T-helper 22 cell (primary cell): ENCODE measurements at regions not wholly inside any gene's neighbourhood (a gene's known extent, or its start where the extent isn't known, plus 50 kb on each side); places are given as distances from the start of the nearest gene placed in this dataset.
"Not testable (repeated sequence)": the region's sequence is repeated elsewhere in the genome, so short reads cannot be mapped to it uniquely, and the experiment has no call there.

Source experiments
- DNase-seq: peaks from one replicate; pipeline ENCODE4 v3.0.0-alpha.2; 2020; ENCODE audit warnings: low read depth

- not testable (repeated sequence) for DNase-seq
These were observed 86.7 kb upstream of the CDC42EP3 start for GRCh38 chr2:37758141-37758601.

DNA sequence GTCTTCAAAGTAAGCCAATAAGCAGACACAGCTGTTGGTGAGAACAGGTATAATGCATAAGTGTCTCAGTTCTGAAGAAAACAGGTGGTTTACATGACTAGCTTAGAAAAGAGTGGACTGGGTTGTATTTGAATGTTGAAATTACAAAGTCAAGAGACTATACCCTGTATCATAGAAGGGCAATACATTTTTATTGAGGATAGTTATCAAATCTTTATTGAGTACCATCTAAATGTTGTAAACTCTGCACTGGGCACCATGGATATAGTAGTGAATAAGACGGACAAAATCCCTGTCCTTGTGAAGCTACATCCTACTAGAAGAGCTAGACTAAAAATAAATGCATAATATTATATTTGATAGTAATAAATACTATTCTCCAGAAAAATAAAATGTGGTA lies 88.5 kb upstream of the CDC42EP3 start:
- DNase-seq: not testable (repeated sequence)

DNA sequence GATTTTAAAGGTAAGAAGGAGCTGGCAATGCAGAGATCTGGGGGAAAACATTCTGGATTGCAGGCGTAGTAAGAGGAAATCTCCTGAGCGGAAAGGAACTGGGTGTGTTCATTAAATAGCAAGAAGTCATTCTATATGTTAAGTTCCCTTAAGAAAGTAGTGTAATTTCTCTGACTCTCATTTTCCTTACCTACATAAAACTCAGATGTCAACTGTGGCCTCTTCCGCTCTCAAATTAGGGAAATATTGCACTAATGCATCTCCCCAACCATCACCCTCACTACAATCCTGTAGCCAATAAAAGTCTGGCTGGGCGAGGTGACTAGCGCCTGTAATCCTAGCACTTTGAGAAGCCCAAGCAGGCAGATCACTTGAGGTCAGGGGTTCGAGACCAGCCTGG lies 89.0 kb upstream of the CDC42EP3 start:
- DNase-seq: no peak

DNA sequence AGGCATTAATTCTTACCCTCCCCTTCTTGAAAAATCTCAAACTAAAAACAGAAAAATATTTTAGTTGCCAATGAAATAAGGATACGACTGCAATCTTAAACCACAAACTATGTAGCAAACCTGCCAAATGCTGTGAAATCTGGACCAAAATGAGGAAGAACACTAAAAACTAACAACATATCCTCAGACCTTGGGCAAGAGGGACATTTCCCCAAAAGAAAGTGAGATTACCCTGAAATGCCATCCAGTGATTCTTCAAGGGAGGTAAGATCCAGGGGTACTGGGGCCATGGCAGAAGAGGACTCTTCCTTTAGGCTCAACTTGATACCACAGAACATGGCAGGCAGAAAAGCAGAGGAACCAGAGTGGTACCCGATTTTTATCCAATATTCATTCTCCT lies 90.8 kb upstream of the CDC42EP3 start:
- DNase-seq: not testable (repeated sequence)

GRCh38 chr2:37764739-37765138 lies 93.3 kb upstream of the CDC42EP3 start:
- DNase-seq: no peak

DNA sequence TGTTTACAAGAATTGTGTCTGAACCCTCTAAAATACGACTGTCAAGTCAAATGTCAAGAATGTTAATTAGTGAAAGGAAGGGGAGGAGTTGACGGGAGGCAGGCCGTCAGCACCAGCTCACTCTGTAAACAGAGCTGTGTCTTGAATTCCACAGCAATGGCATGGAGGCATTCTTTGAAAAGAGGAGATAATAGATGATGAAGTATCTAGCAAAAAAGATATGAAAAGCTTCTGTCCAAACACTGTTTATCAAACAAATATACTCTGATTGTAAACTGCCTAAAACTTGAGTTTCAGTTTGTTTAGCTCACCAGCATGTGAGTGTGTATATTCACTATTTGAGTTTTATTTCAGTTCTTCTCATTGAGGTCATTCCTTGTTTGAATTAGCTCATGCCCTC lies 94.7 kb upstream of the CDC42EP3 start:
- DNase-seq: no peak

DNA sequence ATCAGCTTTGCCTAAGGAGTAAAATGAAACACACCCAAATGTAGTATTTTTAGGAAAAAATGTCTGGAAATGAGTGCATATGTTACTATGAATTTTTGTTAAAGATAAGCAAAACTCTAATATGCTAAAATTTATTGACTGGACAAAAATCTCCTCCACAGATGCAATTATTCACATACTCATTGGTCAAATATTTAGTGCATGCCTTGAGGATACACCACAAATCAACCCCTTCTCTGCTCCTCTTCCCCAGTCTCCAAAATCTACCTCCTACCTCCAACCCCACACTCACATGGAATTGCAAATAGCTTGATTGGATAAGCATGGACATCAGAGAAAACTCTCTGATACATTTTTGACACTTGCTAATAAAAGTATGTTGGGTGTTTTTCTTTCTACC lies 95.6 kb upstream of the CDC42EP3 start:
- DNase-seq: no peak

- DNase-seq: no peak
These were observed 96.8 kb upstream of the CDC42EP3 start for GRCh38 chr2:37767959-37768925.

GRCh38 chr2:37769551-37769950 lies 98.1 kb upstream of the CDC42EP3 start:
- DNase-seq: no peak

GRCh38 chr2:37770797-37771196 lies 99.4 kb upstream of the CDC42EP3 start:
- no peak for DNase-seq

DNA sequence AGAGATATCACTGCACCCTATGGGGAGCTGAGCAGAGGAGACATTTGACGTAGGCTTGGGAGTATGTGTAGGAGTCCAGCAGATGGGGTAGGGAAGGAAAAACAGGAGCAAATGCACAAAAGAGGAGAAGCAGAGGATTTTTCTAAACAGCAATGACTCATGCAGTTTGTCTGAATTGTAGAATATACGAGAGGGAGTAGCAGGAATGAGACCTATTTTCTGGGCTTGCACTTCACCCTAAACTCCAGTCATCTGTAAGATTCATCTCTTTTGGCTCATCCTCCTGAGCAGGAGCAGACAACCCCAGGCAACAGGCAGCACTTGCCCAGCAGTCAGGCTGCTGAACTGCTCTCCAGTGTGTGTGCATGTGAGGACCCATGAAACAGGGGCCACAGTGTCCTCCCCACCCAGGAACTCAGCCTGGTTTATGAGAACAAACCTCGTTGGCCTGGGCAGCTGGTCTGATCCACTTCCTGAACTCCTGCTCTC lies 100.2 kb upstream of the CDC42EP3 start:
- DNase-seq: no peak

- DNase-seq: no peak
These were observed 102.1 kb upstream of the CDC42EP3 start for GRCh38 chr2:37773371-37774130.

DNA sequence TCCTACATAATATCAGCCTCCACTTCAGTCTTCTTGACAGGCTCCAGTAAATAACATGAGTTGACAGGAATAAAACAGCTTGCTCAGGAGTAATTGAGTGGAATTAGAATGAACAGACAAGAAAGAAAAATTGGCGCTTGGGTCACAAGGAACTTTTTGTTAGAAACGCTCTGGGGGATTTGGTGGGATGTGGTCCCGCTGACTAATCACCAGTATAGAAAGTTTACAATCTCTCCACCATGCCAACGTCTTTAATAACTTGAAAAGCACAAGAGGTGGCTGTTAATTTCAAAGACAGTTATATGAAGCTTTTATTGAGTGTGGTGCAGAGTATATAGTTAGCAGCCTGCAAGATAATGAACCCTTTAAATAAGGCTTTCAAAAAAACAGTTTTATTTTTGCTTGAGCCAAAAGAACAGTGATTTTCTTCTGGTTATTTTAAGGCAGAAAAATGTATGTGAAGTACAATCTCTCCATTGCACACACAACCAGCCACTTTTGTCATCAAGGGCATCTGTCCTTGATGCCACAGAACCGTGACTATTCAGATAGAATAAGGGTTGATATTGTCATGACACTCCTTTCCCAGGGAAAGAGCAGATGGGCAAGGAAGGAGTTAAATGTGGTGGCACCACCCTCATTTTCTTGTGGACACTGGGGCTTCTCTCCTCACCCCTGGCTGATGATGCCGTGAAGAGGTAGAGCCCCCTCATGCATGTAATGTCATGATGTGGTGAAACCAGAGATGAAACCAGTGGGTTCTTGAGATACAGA lies 102.9 kb upstream of the CDC42EP3 start:
- not testable (repeated sequence) for DNase-seq

DNA sequence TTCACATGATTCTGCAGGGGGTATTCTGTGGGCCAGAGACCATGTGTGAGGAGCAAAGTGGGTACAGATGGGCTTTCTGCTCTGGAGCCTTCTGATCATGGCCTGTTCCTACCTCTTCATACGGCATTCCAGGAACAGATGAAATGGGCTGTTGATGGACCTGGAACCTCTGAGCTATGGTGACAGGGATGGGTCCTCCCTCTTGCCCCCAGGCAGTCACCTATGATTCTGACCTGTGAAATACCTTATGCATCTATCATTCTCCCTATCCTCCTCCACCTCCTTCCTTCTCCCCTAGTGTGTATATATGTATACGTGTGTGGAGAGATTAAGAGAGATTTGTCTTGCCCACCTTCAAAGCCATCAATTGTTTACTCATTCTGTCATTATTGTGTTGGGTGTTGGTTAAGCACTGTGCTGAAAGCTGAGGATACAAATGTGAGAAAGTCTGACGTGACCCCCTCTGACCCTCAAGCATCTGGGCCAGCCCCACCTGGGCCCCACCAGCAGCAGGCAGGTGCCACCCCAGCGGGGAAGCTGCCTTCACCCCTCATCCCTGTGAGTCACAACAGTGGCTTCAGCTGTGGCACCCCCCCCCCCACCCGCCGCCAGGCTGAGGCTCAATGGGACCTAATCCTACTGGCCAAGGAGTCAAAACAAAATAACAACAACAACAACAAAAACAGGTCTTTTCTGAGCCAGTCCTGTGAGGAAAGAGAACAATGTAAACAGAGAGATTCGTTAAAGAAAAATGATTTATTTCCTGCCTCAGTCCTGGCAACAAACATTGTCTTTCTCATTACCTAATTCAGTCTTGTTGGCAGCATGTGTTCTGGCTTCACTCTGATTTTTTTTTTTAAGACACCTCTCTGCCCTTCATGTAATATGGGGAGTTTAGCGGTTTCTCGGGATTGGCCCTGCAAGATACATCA lies 103.8 kb upstream of the CDC42EP3 start:
- DNase-seq: no peak

- no peak for DNase-seq
These were observed 104.4 kb upstream of the CDC42EP3 start for GRCh38 chr2:37775908-37776250.

- no peak for DNase-seq
These were observed 105.0 kb upstream of the CDC42EP3 start for GRCh38 chr2:37776487-37776886.

DNA sequence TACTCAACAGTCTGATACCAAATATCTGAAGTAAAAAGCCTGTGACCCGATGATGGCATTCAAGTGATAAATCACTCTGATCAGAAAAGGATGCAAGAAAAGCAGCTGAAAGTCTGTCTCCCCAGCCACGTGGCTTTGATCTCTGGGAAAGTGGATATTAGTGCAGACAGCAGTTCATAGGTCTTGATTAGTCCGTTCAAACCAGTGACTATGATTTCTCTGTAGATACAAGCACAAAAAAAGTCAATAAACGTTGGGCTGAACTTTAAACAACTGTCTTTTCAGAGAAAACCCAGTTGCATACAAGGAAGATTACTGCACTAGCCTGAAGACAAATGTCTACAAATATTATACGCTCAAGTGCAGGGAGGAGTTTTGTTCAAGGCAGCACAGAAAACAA lies 107.7 kb upstream of the CDC42EP3 start:
- DNase-seq: no peak

- DNase-seq: no peak
These were observed 108.4 kb upstream of the CDC42EP3 start for GRCh38 chr2:37779611-37780386.

DNA sequence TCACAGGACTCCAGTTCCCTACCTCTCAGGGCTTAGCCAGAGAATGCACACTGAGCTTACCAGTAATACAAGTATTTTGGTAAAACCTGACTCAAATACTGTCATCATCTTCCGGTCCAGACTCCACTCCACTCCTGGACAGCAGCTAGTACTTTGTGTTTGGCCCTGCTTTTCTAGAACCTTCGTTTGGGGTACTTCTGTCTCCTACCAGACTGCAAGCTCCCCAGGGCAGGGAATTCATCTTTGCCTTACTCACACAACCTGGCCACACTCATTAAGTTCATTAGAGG lies 108.9 kb upstream of the CDC42EP3 start:
- DNase-seq: no peak

- DNase-seq: no peak
These were observed 109.6 kb upstream of the CDC42EP3 start for GRCh38 chr2:37781028-37781427.
